Activated T-helper 17 cell treated with anti-CD3 and anti-CD28 coated beads, Interleukin-2, amount 50 U/mL, for 72 hours (primary cell): ENCODE measurements at regions not wholly inside any gene's neighbourhood (a gene's known extent, or its start where the extent isn't known, plus 50 kb on each side); places are given as distances from the start of the nearest gene placed in this dataset.
"Not testable (repeated sequence)": the region's sequence is repeated elsewhere in the genome, so short reads cannot be mapped to it uniquely, and the experiment has no call there.

ENCODE experiments used
- ATAC-seq: fragments of 150-1000 bp; cut with Tn5 transposase; replicated peaks from 2 replicates; pipeline ENCODE4 v1.10.0; 2021; ENCODE audit warnings: mild to moderate bottlenecking, moderate library complexity
- H3K27ac Mint-ChIP-seq: one replicate; pipeline ENCODE4 v1.8.0; 2022; ENCODE audit warnings: mixed read lengths
- H3K27me3 Mint-ChIP-seq: one replicate; pipeline ENCODE4 v1.8.0; 2022; ENCODE audit warnings: mixed read lengths
- H3K36me3 Mint-ChIP-seq: one replicate; pipeline ENCODE4 v1.8.0; 2022; ENCODE audit warnings: low read depth, mild to moderate bottlenecking, mixed read lengths
- H3K4me1 Mint-ChIP-seq: one replicate; pipeline ENCODE4 v1.8.0; 2022; ENCODE audit warnings: mixed read lengths
- H3K4me3 Mint-ChIP-seq: one replicate; pipeline ENCODE4 v1.8.0; 2022; ENCODE audit warnings: mild to moderate bottlenecking, mixed read lengths
- H3K9me3 Mint-ChIP-seq: one replicate; pipeline ENCODE4 v1.8.0; 2022; ENCODE audit warnings: mixed read lengths

- no peak overlapping the region for H3K4me3 Mint-ChIP-seq
- H3K36me3 Mint-ChIP-seq, result no peaks in the 10 kb centered on the region
- no peaks in the 10 kb centered on the region for H3K9me3 Mint-ChIP-seq
- H3K27me3 Mint-ChIP-seq, result no peaks in the 10 kb centered on the region
- H3K27ac Mint-ChIP-seq, result no peak overlapping the region
- H3K4me1 Mint-ChIP-seq, result no peaks in the 10 kb centered on the region
- ATAC-seq, result no peak
Measured at GRCh38 chr13:73657821-73658540, 476.2 kb downstream of the KLF12 start.

GRCh38 chr13:73656863-73657262 lies 477.3 kb downstream of the KLF12 start:
- ATAC-seq, result no peak
- no peaks in the 10 kb centered on the region for H3K36me3 Mint-ChIP-seq
- no peaks in the 10 kb centered on the region for H3K4me1 Mint-ChIP-seq
- no peak overlapping the region for H3K4me3 Mint-ChIP-seq
- no peaks in the 10 kb centered on the region for H3K27me3 Mint-ChIP-seq
- H3K9me3 Mint-ChIP-seq, result no peaks in the 10 kb centered on the region
- no peak overlapping the region for H3K27ac Mint-ChIP-seq

- Mint-ChIP-seq H3K27me3 (no peaks in the 10 kb centered on the region), H3K9me3 (no peaks in the 10 kb centered on the region), H3K4me1 (no peaks in the 10 kb centered on the region), H3K27ac (no peak overlapping the region), H3K36me3 (no peaks in the 10 kb centered on the region), H3K4me3 (no peak overlapping the region)
- ATAC-seq, result no peak
Measured at GRCh38 chr13:73653688-73654087, 480.5 kb downstream of the KLF12 start.

- H3K27ac Mint-ChIP-seq, result no peak overlapping the region
- H3K4me1 Mint-ChIP-seq, result no peaks in the 10 kb centered on the region
- no peaks in the 10 kb centered on the region for H3K36me3 Mint-ChIP-seq
- no peak overlapping the region for H3K4me3 Mint-ChIP-seq
- no peaks in the 10 kb centered on the region for H3K27me3 Mint-ChIP-seq
- no peak for ATAC-seq
- H3K9me3 Mint-ChIP-seq, result no peaks in the 10 kb centered on the region
Measured at GRCh38 chr13:73647417-73647816, 486.8 kb downstream of the KLF12 start.

GRCh38 chr13:73640476-73641179 lies 493.6 kb downstream of the KLF12 start:
- not testable (repeated sequence) for H3K27me3 Mint-ChIP-seq, H3K27ac Mint-ChIP-seq, H3K9me3 Mint-ChIP-seq, H3K4me1 Mint-ChIP-seq, H3K4me3 Mint-ChIP-seq, H3K36me3 Mint-ChIP-seq, ATAC-seq

GRCh38 chr13:73635166-73635787 lies 498.9 kb downstream of the KLF12 start:
- Mint-ChIP-seq H3K27ac (no peak overlapping the region), H3K36me3 (no peaks in the 10 kb centered on the region)

GRCh38 chr13:73633817-73634460 lies 500.3 kb downstream of the KLF12 start:
- H3K4me1 Mint-ChIP-seq, result no peaks in the 10 kb centered on the region
- H3K27me3 Mint-ChIP-seq, result peaks cover 9% of the 10 kb centered on the region
- no peaks in the 10 kb centered on the region for H3K36me3 Mint-ChIP-seq
- no peak overlapping the region for H3K4me3 Mint-ChIP-seq
- H3K9me3 Mint-ChIP-seq, result peaks cover 4% of the 10 kb centered on the region
- no peak overlapping the region for H3K27ac Mint-ChIP-seq
- no peak for ATAC-seq

More at GRCh38 chr13:73635166-73635787, 498.9 kb downstream of the KLF12 start:
- no peak for ATAC-seq
- Mint-ChIP-seq H3K9me3 (peaks cover 4% of the 10 kb centered on the region), H3K4me3 (no peak overlapping the region), H3K4me1 (no peaks in the 10 kb centered on the region), H3K27me3 (peaks cover 9% of the 10 kb centered on the region)

- no peak overlapping the region for H3K4me3 Mint-ChIP-seq
- no peaks in the 10 kb centered on the region for H3K36me3 Mint-ChIP-seq
- no peak overlapping the region for H3K27ac Mint-ChIP-seq
- no peaks in the 10 kb centered on the region for H3K4me1 Mint-ChIP-seq
- ATAC-seq, result no peak
- H3K27me3 Mint-ChIP-seq, result peaks cover 9% of the 10 kb centered on the region
- peaks cover 4% of the 10 kb centered on the region for H3K9me3 Mint-ChIP-seq
Measured at GRCh38 chr13:73631411-73631810, 502.8 kb downstream of the KLF12 start.

- no peaks in the 10 kb centered on the region for H3K27me3 Mint-ChIP-seq
- no peaks in the 10 kb centered on the region for H3K36me3 Mint-ChIP-seq
- H3K27ac Mint-ChIP-seq, result no peak overlapping the region
- peaks cover 9% of the 10 kb centered on the region for H3K4me1 Mint-ChIP-seq
- no peaks in the 10 kb centered on the region for H3K9me3 Mint-ChIP-seq
- peak overlapping the region; percentile 31 for H3K4me3 Mint-ChIP-seq
- peak; percentile 58 for ATAC-seq
Measured at GRCh38 chr13:73625562-73626339, 508.5 kb downstream of the KLF12 start.

- peaks cover 9% of the 10 kb centered on the region for H3K4me1 Mint-ChIP-seq
- ATAC-seq, result no peak
- H3K4me3 Mint-ChIP-seq, result no peak overlapping the region
- H3K36me3 Mint-ChIP-seq, result no peaks in the 10 kb centered on the region
- no peak overlapping the region for H3K27ac Mint-ChIP-seq
- no peaks in the 10 kb centered on the region for H3K9me3 Mint-ChIP-seq
- H3K27me3 Mint-ChIP-seq, result no peaks in the 10 kb centered on the region
Measured at GRCh38 chr13:73623281-73623680, 510.9 kb downstream of the KLF12 start.

GRCh38 chr13:73622381-73622780 lies 511.8 kb downstream of the KLF12 start:
- Mint-ChIP-seq H3K27ac (no peak overlapping the region), H3K36me3 (no peaks in the 10 kb centered on the region), H3K27me3 (no peaks in the 10 kb centered on the region), H3K4me1 (peaks cover 9% of the 10 kb centered on the region), H3K9me3 (no peaks in the 10 kb centered on the region), H3K4me3 (no peak overlapping the region)
- ATAC-seq, result no peak

GRCh38 chr13:73618275-73618865 lies 515.8 kb downstream of the KLF12 start:
- no peak for ATAC-seq
- Mint-ChIP-seq H3K27me3 (no peaks in the 10 kb centered on the region), H3K27ac (no peak overlapping the region), H3K36me3 (no peaks in the 10 kb centered on the region), H3K4me3 (no peak overlapping the region), H3K4me1 (peaks cover 7% of the 10 kb centered on the region), H3K9me3 (no peaks in the 10 kb centered on the region)

- Mint-ChIP-seq H3K9me3 (peaks cover 4% of the 10 kb centered on the region), H3K4me3 (no peak overlapping the region), H3K4me1 (no peaks in the 10 kb centered on the region), H3K36me3 (no peaks in the 10 kb centered on the region), H3K27ac (no peak overlapping the region), H3K27me3 (no peaks in the 10 kb centered on the region)
- ATAC-seq, result no peak
Measured at GRCh38 chr13:73616861-73617260, 517.3 kb downstream of the KLF12 start.
